ENCODE measurements at regions not wholly inside any gene's neighbourhood (a gene's known extent, or its start where the extent isn't known, plus 50 kb on each side); places are given as distances from the start of the nearest gene placed in this dataset.

GRCh38 chr2:16035747-16036745 lies 95.7 kb downstream of the MYCN start:
- TF ChIP-seq ZNF70 (CRISPR knock-in tag; IDR thresholded peaks at IDR 0.05) (no peak), CREB5 (CRISPR knock-in tag; IDR thresholded peaks at IDR 0.05; ENCODE audit: low read depth) (no peak), ARNTL (CRISPR knock-in tag; IDR thresholded peaks at IDR 0.05; ENCODE audit: borderline replicate concordance, low read depth) (no peak), PPARA (CRISPR knock-in tag; IDR thresholded peaks at IDR 0.05; ENCODE audit: borderline replicate concordance) (no peak)
